ENCODE measurements at regions not wholly inside any gene's neighbourhood (a gene's known extent, or its start where the extent isn't known, plus 50 kb on each side); places are given as distances from the start of the nearest gene placed in this dataset.

DNA sequence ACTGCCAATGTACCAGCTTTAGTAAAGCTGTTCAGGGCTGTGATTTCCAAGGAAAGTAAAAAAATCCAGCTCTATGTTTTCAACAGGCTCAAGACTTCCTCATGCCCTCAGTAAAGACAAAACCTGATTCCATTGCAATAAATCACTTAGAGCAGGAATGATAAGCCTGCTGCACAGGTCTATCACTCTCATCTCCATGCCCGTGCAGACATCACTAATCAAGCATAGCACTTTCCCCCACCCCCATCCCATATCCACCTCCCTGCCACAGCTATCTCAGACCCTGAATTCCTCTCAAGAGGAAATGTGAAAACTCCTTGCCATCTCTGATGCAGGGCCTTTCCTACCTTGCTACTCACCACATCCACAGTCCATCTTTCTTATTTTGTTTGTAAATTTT lies 554.9 kb downstream of the MAFB start:
- FAIRE-seq (no peak), DNase-seq (ENCODE audit: insufficient read length, low spot score) (no peak)
- TF ChIP-seq, protein P1, sequence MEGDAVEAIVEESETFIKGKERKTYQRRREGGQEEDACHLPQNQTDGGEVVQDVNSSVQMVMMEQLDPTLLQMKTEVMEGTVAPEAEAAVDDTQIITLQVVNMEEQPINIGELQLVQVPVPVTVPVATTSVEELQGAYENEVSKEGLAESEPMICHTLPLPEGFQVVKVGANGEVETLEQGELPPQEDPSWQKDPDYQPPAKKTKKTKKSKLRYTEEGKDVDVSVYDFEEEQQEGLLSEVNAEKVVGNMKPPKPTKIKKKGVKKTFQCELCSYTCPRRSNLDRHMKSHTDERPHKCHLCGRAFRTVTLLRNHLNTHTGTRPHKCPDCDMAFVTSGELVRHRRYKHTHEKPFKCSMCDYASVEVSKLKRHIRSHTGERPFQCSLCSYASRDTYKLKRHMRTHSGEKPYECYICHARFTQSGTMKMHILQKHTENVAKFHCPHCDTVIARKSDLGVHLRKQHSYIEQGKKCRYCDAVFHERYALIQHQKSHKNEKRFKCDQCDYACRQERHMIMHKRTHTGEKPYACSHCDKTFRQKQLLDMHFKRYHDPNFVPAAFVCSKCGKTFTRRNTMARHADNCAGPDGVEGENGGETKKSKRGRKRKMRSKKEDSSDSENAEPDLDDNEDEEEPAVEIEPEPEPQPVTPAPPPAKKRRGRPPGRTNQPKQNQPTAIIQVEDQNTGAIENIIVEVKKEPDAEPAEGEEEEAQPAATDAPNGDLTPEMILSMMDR (IDR thresholded peaks at IDR 0.05; ENCODE audit: insufficient read depth, missing control alignments) = no peak

DNA sequence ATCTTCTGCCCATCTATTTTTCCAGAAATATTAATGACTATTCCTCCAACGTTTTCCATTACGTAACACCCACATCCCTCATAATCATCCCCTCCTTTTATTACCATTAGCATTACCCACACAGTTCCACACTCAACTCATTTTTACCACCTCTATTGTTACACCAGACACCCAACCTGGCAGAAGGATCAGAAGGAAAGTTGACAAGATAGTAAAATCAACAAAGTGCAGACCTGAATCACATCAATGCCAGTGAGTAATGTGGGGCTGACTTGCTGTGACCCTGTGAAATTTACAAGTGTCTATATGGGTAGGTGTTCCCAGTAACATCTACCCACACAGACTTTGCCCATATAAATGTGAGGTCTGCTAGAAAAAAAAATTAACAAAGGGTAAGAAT lies 568.2 kb downstream of the MAFB start:
- FAIRE-seq = no peak
- TF ChIP-seq, protein P1 (IDR thresholded peaks at IDR 0.05; ENCODE audit: insufficient read depth, missing control alignments) = no peak
- DNase-seq (ENCODE audit: insufficient read length, low spot score) = no peak

DNA sequence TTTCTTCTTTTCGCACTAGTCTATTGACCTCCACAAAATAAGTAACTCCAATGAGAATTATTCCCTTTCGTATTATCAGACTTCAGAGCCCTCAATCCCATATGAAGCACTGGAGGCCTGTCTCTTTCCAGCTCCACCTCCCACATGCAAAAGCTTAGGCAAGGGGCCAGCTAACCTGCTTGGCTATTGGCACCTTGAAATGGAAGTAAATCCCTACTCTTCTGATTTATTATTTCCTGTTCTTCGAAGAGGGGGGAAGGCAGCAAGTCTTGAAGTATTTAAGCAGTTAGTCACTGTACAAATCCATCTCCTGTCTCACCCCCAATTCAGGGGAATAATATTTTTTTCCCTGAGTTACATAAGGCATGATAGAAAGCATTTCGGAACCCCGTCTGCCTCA lies 577.8 kb downstream of the MAFB start:
- TF ChIP-seq, protein P1 (IDR thresholded peaks at IDR 0.05; ENCODE audit: insufficient read depth, missing control alignments) = no peak
- FAIRE-seq = no peak

DNA sequence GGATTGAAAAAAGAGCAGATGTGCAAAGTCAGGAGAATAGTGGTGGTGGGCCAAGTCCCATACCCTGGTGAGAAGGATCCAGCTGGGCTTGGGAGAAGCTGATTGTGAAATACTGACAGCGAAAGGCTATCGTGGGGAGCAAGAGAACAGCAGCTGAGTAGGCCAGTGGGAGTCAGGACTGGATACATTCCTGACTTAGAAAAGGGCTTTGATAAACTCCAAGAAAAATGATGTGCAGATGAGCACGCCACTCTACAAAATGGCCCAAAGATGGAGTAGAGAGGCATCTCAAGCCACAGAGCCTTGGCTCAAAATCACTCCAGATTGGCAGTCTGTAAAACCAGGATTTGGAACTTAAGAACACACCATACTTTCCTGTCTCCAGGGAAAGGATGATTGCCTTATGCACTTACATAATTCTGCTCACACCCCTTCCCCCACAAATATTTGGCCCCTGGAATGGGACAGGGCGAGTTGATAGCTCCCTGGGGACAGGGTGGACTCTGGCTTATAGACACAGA lies 578.7 kb downstream of the MAFB start:
- TF ChIP-seq, protein P1 (IDR thresholded peaks at IDR 0.05; ENCODE audit: insufficient read depth, missing control alignments) = no peak
- FAIRE-seq (no peak), DNase-seq (ENCODE audit: insufficient read length, low spot score) (no peak)

More for the DNA sequence above, 577.8 kb downstream of the MAFB start:
- DNase-seq (ENCODE audit: insufficient read length, low spot score) = no peak

DNA sequence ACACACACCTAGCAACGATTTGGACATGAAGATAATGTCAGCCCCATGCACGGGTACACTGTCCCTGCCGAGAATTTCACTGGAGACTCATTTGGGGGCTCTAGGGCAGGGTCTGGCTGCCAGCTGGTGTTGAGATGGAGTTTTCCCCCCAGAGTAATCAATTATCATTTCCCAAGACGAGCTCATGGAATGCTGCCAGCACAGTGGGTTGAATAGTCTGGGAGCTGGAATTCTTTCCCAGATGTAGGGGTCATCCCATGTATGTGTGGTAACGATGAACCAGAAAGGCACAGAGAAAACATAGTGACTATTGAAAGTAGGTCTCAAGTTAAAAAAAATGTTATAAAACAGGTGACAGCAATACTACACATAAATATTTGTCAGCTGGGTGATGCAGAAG lies 579.9 kb downstream of the MAFB start:
- FAIRE-seq = no peak
- TF ChIP-seq, protein P1 (IDR thresholded peaks at IDR 0.05; ENCODE audit: insufficient read depth, missing control alignments) = no peak

DNA sequence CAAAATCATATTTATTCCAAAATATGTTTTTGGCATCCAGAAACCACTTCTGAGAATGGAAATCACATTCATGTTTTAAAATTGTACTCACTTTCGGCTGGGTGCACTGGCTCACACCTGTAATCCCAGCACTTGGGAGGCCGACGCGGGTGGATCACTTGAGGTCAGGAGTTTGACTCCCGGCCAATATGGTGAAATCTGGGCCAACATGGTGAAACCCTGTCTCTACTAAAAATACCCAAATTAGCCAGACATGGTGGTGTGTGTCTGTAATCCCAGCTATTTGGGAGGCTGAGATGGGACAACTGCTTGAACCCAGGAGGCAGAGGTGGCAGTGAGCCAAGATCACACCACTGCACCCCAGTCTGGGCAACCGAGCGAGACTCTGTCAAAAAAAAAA lies 580.7 kb downstream of the MAFB start:
- no peak for FAIRE-seq
- DNase-seq (ENCODE audit: insufficient read length, low spot score) = no peak
- TF ChIP-seq, protein P1 (IDR thresholded peaks at IDR 0.05; ENCODE audit: insufficient read depth, missing control alignments) = no peak

More for the DNA sequence above, 579.9 kb downstream of the MAFB start:
- DNase-seq (ENCODE audit: insufficient read length, low spot score) = no peak

DNA sequence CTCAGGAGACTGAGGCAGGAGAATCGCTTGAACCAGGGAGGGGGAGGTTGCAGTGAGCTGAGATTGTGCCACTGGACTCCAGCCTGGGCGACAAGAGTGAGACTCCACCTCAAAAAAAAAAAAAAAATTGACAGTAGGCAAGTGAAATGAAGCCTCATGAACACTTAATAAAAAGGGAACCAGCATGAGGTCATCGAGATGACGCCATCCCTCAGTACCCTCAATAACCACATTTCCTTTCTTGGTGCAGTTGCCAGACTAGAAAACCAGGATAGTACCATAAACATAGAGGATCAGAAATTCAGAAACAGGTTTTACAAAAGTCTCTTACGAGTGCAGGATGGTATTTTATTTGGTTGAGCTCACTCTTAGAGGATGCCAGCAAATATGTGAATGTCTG lies 584.1 kb downstream of the MAFB start:
- no peak for DNase-seq (ENCODE audit: insufficient read length, low spot score)
- no peak for FAIRE-seq
- TF ChIP-seq, protein P1 (IDR thresholded peaks at IDR 0.05; ENCODE audit: insufficient read depth, missing control alignments) = no peak

Data from D721Med (cell line).